Psoas muscle (tissue), 7 donors: ENCODE measurements at regions not wholly inside any gene's neighbourhood (a gene's known extent, or its start where the extent isn't known, plus 50 kb on each side); places are given as distances from the start of the nearest gene placed in this dataset.
A peak's percentile ranks its signal among the peaks of the same experiment; 100 is the strongest.

Experiments
- ATAC-seq, 4 donors: fragments of 200-7000 bp; cut with Tn5 transposase; one replicate each; pipeline ENCODE4 v1.9.1; 2020; ENCODE audit warnings: moderate library complexity in 3 of 4, mild to moderate bottlenecking in 2 of 4
- DNase-seq, 2 donors: peaks; one replicate each; pipeline ENCODE4 v3.0.0-alpha.2; 2020
- H3K27ac ChIP-seq: fragments of 200-600 bp; one replicate; pipeline ENCODE4 v1.8.0; 2022
- H3K27me3 ChIP-seq, 3 donors: fragments of 200-600 bp in 1 of 3; one replicate each; pipeline versions ENCODE4 v1.6.1 to v1.8.0; 2013 to 2022; ENCODE audit warnings: low read length in 2 of 3, mild to moderate bottlenecking in 2 of 3, moderate library complexity in 1 of 3; ENCODE audit not compliant: insufficient read depth in 3 of 3
- H3K36me3 ChIP-seq, 2 donors: fragments of 200-600 bp in 1 of 2; one replicate each; pipeline versions ENCODE4 v1.6.1 to v1.8.0; 2013 to 2022; ENCODE audit warnings: low read depth in 1 of 2, mild to moderate bottlenecking in 1 of 2, moderate library complexity in 1 of 2; ENCODE audit not compliant: insufficient read depth in 1 of 2
- H3K4me1 ChIP-seq: fragments of 200-600 bp; one replicate; pipeline ENCODE4 v1.8.0; 2022
- H3K4me3 ChIP-seq: fragments of 200-600 bp; one replicate; pipeline ENCODE4 v1.8.0; 2022; ENCODE audit warnings: mild to moderate bottlenecking
- H3K9me3 ChIP-seq: fragments of 200-600 bp; one replicate; pipeline ENCODE4 v1.8.0; 2022
- whole genome bisulfite sequencing, 3 donors: extraction: QIAGEN DNeasy Blood & Tissue Kit; methylation state at CpG; one replicate each; pipeline versions ENCODE4 v1.1.6 to v1.1.7; 2013; 5-methylcytosine and 5-hydroxymethylcytosine counted together
- intact Hi-C, 2 donors: fragments of 100-400 bp; cut with DNase I; formaldehyde crosslinking; loops; one replicate each; pipeline versions ENCODE4 v1.11.0 to v1.14.2; 2022
- TF ChIP-seq, protein P1 (sequence below): fragments of 200-600 bp; IDR thresholded peaks from one replicate; pipeline ENCODE4 v1.8.0; 2022; ENCODE audit warnings: antibody characterized with exemption
- donor health status: healthy with polysubstance abuse.
- donor health status: DM: no; HTN: no; CAD: no; lungs with moderate emphysema.
- donor health status: Bipolar disorder and iron deficiency.
- donor health status: healthy.
- donor health status: DM: yes; HTN: yes; CAD: no.
- donor health status: DM: no; HTN: no; CAD: no.
- donor health status: DM: yes; HTN: yes; CAD: no.

DNA sequence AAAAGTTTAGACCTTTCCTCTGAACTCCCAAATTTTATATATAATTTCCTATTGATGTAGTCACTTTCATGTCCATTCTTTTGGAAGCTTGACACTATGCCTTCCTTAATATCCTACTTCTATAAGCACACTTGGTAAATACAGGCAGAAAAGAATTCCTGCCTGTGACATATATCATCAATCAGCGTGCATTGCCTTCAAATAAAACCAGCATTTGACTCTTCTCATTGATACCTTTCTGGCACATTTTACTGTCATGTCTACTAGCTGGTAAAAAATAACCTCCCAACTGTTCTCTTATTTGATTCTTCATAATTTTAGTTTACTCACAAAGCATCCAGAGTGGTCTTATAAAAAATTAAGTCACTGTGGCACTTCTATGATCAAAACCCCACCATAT, 693.5 kb downstream of the CBLN2 start:
- intact Hi-C loops = no loop called here
- ATAC-seq (no peak), DNase-seq (no peak)
- Histone ChIP-seq H3K4me1 (no peaks in the 10 kb centered on the region), H3K36me3 (no peaks in the 10 kb centered on the region), H3K4me3 (no peak overlapping the region), H3K27me3 (no peaks in the 10 kb centered on the region), H3K9me3 (no peaks in the 10 kb centered on the region), H3K27ac (no peak overlapping the region)
- 60 to 90% (median 77%) methylated on average over 1 of the region's 1 CpG for WGBS, 3 donors
- TF ChIP-seq, protein P1, sequence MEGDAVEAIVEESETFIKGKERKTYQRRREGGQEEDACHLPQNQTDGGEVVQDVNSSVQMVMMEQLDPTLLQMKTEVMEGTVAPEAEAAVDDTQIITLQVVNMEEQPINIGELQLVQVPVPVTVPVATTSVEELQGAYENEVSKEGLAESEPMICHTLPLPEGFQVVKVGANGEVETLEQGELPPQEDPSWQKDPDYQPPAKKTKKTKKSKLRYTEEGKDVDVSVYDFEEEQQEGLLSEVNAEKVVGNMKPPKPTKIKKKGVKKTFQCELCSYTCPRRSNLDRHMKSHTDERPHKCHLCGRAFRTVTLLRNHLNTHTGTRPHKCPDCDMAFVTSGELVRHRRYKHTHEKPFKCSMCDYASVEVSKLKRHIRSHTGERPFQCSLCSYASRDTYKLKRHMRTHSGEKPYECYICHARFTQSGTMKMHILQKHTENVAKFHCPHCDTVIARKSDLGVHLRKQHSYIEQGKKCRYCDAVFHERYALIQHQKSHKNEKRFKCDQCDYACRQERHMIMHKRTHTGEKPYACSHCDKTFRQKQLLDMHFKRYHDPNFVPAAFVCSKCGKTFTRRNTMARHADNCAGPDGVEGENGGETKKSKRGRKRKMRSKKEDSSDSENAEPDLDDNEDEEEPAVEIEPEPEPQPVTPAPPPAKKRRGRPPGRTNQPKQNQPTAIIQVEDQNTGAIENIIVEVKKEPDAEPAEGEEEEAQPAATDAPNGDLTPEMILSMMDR = no peak

DNA sequence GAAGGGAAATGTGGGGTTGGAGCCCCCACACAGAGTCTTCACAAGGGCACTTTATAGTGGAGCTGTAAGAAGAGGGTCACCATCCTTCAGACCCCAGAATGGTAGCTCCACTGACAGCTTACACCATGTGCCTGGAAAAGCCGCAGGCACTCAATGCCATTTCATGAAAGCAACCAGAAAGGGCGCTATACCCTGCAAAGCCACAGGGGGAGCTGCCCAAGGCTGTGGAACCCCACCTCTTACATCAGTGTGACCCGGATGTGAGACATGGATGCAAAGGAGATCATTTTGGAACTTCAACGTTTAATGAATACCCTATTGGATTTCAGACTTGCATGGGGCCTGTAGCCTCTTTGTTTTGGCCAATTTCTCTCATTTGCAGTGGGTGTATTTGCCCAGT, 694.7 kb downstream of the CBLN2 start:
- Histone ChIP-seq H3K27me3 (no peaks in the 10 kb centered on the region), H3K4me3 (no peak overlapping the region), H3K27ac (no peak overlapping the region), H3K36me3 (no peaks in the 10 kb centered on the region), H3K9me3 (no peaks in the 10 kb centered on the region), H3K4me1 (no peaks in the 10 kb centered on the region)
- intact Hi-C loops = no loop called here
- TF ChIP-seq, protein P1 = no peak
- ATAC-seq (no peak), DNase-seq (peak in 1 of 2 donors; percentile 24)
- 84 to 85% (median 84%) methylated on average over 4 of the region's 4 CpGs for WGBS, 3 donors

DNA sequence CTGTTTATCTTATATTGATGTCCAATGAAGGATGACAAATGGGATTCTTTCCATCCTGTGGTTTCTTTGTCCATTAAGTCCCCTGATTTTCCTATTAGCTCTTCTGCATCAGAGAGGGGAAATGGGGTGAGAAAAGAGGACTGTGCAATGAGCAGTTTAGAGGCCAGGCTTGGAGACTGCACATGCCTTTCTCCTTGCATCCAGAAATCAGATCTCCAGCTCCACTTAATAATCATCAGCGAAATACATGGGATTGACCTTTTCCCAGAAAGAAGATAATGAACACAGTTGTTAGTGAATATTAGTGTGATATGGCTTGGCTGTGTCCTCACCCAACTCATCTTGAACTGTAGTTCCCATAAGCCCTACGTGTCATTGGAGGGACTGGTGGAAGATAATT, 697.4 kb downstream of the CBLN2 start:
- intact Hi-C loops = no loop called here
- H3K27me3 ChIP-seq = no peaks in the 10 kb centered on the region
- H3K36me3 ChIP-seq = no peaks in the 10 kb centered on the region
- H3K27ac ChIP-seq = no peak overlapping the region
- ATAC-seq (no peak), DNase-seq (no peak)
- no peak overlapping the region for H3K4me3 ChIP-seq
- no peaks in the 10 kb centered on the region for H3K9me3 ChIP-seq
- no peaks in the 10 kb centered on the region for H3K4me1 ChIP-seq
- 74 to 84% (median 83%) methylated on average over 2 of the region's 2 CpGs for WGBS, 3 donors
- TF ChIP-seq, protein P1 = no peak

DNA sequence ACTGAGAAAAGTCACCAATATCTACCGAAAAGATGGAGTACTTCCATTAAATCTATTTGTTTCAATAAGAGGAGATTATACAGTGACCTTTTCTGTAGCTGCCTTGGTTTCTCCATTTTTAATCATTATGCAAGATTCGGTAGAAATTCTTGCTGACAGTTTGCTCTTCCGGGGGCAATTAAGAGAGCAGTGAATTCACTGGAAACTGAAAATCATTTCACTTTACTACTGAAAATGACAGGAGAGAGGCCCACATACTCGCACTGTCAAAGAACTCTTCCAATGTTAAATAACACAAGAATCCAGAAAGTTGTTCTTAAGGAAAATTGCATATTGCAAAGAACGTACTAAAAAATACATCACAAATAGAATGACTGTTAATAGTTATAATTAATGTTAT, 699.3 kb downstream of the CBLN2 start:
- intact Hi-C loops = no loop called here
- H3K27me3 ChIP-seq = no peaks in the 10 kb centered on the region
- no peaks in the 10 kb centered on the region for H3K9me3 ChIP-seq
- no peaks in the 10 kb centered on the region for H3K36me3 ChIP-seq
- ATAC-seq (no peak), DNase-seq (no peak)
- no peak overlapping the region for H3K4me3 ChIP-seq
- TF ChIP-seq, protein P1 = no peak
- H3K4me1 ChIP-seq = no peaks in the 10 kb centered on the region
- 61 to 72% (median 66%) methylated on average over 5 of the region's 5 CpGs for WGBS, 3 donors
- H3K27ac ChIP-seq = no peak overlapping the region

DNA sequence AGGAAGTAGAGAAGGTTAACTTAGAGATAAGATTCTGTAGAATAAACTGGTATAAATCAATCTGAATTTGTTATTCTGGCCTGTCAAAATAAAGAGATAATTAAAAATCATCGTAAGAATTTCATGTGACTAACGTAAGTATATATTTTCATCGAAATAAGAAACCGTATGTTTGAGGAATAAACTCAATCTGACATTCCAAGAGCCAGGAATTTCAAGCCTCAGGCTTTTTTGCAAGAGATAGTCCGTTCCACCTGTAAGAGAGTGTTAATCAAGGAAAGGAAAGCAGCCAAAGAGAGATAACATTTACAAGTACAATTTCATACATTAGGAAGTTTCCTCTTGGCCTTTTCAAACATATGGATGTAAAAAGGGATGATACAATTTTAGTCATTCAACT, 701.5 kb downstream of the CBLN2 start:
- H3K27ac ChIP-seq = no peak overlapping the region
- intact Hi-C loops = no loop called here
- H3K4me1 ChIP-seq = no peaks in the 10 kb centered on the region
- TF ChIP-seq, protein P1 = no peak
- 80 to 84% (median 82%) methylated on average over 5 of the region's 5 CpGs for WGBS, 3 donors
- no peaks in the 10 kb centered on the region for H3K27me3 ChIP-seq
- no peaks in the 10 kb centered on the region for H3K36me3 ChIP-seq
- no peak for DNase-seq
- no peak overlapping the region for H3K4me3 ChIP-seq
- no peaks in the 10 kb centered on the region for H3K9me3 ChIP-seq
- ATAC-seq = no peak
